PFSK-1 (cell line): ENCODE measurements at regions not wholly inside any gene's neighbourhood (a gene's known extent, or its start where the extent isn't known, plus 50 kb on each side); places are given as distances from the start of the nearest gene placed in this dataset.

Experiments
- POLR2AphosphoS5 ChIP-seq: IDR thresholded peaks from 2 replicates; pipeline ENCODE4 v1.6.1; 2012; ENCODE audit warnings: low read depth, mild to moderate bottlenecking, control low read depth, low read length, moderate library complexity
- SIN3A ChIP-seq: IDR thresholded peaks from 2 replicates; pipeline ENCODE4 v1.6.1; 2012; ENCODE audit warnings: mild to moderate bottlenecking, low read length, moderate library complexity, borderline replicate concordance; ENCODE audit not compliant: insufficient read depth
- TAF1 ChIP-seq: IDR thresholded peaks from 2 replicates; pipeline ENCODE4 v1.6.1; 2012; ENCODE audit warnings: low read length, control low read depth, borderline replicate concordance; ENCODE audit not compliant: insufficient read depth
- TF ChIP-seq, protein P1 (sequence below), 2 experiments: IDR thresholded peaks; 2 replicates each; pipeline versions ENCODE4 v1.6.1 to v1.8.0; 2011 to 2012; ENCODE audit warnings: low read depth in 2 of 2, low read length in 2 of 2, control low read depth in 1 of 2, inconsistent platforms in 1 of 2, mild to moderate bottlenecking in 1 of 2, moderate library complexity in 1 of 2; ENCODE audit not compliant: insufficient read depth in 1 of 2

DNA sequence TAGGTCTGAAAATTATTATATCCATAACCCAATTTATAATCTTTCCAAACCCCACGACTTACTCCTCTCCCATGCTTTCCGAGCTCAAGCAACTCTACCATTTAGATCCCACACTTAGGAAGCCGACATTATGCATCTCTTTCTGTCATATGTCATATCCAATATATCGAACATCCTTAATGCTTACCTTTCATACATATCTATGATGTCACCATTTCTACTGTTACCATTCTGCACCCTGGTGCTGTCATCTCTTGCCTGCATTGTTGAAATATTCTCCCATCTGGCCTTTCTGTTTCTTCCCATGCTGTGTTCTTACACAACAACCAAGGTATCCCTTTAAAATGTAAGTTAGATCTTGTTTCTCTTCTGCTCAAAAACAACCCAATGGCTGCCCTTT is 127.1 kb upstream of the MC4R start:
- TF ChIP-seq POLR2AphosphoS5 (no peak), TAF1 (no peak), SIN3A (no peak)
- TF ChIP-seq, protein P1, sequence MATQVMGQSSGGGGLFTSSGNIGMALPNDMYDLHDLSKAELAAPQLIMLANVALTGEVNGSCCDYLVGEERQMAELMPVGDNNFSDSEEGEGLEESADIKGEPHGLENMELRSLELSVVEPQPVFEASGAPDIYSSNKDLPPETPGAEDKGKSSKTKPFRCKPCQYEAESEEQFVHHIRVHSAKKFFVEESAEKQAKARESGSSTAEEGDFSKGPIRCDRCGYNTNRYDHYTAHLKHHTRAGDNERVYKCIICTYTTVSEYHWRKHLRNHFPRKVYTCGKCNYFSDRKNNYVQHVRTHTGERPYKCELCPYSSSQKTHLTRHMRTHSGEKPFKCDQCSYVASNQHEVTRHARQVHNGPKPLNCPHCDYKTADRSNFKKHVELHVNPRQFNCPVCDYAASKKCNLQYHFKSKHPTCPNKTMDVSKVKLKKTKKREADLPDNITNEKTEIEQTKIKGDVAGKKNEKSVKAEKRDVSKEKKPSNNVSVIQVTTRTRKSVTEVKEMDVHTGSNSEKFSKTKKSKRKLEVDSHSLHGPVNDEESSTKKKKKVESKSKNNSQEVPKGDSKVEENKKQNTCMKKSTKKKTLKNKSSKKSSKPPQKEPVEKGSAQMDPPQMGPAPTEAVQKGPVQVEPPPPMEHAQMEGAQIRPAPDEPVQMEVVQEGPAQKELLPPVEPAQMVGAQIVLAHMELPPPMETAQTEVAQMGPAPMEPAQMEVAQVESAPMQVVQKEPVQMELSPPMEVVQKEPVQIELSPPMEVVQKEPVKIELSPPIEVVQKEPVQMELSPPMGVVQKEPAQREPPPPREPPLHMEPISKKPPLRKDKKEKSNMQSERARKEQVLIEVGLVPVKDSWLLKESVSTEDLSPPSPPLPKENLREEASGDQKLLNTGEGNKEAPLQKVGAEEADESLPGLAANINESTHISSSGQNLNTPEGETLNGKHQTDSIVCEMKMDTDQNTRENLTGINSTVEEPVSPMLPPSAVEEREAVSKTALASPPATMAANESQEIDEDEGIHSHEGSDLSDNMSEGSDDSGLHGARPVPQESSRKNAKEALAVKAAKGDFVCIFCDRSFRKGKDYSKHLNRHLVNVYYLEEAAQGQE (IDR thresholded peaks at IDR 0.05; ENCODE audit: insufficient read depth in 1 of 2, low read depth in 2 of 2, low read length in 2 of 2) = no peak
